ENCODE measurements at regions not wholly inside any gene's neighbourhood (a gene's known extent, or its start where the extent isn't known, plus 50 kb on each side); places are given as distances from the start of the nearest gene placed in this dataset.
"Not testable (repeated sequence)": the region's sequence is repeated elsewhere in the genome, so short reads cannot be mapped to it uniquely, and the experiment has no call there.

DNA sequence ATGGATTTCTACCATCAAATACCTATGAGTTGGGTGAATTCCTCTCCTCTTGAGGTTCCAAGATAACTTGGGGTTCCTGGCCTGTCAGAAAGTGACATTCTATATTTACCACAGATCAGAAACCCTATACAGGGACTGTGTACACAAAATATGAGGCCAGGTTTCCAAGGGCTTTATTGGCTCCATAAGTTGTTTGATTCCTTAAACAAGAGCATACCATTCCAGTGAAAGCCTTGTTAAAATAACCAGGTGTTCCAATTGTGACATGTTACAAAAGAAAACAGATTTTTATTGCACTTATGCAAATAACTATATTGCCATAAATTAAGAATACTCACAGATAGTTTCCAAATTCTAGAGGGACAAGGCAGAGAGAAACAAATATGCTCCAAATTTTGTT is 188.9 kb downstream of the FASLG start:
- TF ChIP-seq, protein P1, sequence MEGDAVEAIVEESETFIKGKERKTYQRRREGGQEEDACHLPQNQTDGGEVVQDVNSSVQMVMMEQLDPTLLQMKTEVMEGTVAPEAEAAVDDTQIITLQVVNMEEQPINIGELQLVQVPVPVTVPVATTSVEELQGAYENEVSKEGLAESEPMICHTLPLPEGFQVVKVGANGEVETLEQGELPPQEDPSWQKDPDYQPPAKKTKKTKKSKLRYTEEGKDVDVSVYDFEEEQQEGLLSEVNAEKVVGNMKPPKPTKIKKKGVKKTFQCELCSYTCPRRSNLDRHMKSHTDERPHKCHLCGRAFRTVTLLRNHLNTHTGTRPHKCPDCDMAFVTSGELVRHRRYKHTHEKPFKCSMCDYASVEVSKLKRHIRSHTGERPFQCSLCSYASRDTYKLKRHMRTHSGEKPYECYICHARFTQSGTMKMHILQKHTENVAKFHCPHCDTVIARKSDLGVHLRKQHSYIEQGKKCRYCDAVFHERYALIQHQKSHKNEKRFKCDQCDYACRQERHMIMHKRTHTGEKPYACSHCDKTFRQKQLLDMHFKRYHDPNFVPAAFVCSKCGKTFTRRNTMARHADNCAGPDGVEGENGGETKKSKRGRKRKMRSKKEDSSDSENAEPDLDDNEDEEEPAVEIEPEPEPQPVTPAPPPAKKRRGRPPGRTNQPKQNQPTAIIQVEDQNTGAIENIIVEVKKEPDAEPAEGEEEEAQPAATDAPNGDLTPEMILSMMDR (IDR thresholded peaks at IDR 0.05) = not testable (repeated sequence)
- TF ChIP-seq POLR2A (IDR thresholded peaks at IDR 0.05) = not testable (repeated sequence)

Measured in uterus (tissue), 2 donors.